ENCODE measurements at regions not wholly inside any gene's neighbourhood (a gene's known extent, or its start where the extent isn't known, plus 50 kb on each side); places are given as distances from the start of the nearest gene placed in this dataset.

DNA sequence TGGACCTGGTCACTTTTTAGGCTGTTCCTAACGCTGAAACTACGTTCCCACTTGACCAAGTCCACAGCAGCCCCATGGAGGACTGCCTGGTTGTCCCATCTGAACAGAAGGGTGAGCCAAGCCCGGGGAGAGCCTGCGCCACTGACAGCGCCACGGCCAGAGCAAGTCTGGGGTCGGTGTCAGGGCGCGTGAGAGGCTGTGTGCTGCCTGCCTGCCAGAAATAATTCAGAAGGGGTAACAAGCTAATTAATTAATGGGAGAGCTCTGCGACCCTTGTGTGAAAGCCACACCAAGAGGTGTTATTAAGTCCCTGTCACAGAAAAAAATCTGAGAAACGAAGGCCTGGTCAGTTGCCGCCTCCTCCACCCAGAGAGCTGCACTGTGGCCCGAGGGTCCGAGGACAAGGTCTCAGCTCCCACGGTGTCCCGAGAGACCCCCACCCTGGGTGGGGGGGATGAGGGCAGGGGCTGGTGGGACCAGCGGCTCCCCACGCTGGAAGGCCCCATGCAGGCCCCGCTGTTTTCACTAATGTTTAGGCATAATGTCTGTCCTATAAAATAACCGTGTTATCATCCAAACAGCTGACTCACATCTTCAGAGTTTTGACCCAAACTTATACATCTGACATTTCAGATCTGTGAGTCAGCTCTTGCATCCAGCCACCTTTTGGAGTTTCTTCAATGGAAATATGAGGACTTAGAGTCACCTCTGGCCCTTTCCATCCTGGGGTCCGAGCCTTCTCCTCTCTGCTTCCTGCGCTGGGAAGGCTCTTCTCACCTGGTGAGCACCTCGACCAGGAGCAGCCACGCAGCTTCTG lies 58.5 kb downstream of the DLL1 start:
- DNase-seq (ENCODE audit: low read depth, low spot score), result no peak

GRCh38 chr6:170231293-170232185 lies 59.3 kb downstream of the DLL1 start:
- no peak for DNase-seq (ENCODE audit: low read depth, low spot score)

- DNase-seq (ENCODE audit: low read depth, low spot score), result no peak
Measured at GRCh38 chr6:170230520-170231292, 60.2 kb downstream of the DLL1 start.

DNA sequence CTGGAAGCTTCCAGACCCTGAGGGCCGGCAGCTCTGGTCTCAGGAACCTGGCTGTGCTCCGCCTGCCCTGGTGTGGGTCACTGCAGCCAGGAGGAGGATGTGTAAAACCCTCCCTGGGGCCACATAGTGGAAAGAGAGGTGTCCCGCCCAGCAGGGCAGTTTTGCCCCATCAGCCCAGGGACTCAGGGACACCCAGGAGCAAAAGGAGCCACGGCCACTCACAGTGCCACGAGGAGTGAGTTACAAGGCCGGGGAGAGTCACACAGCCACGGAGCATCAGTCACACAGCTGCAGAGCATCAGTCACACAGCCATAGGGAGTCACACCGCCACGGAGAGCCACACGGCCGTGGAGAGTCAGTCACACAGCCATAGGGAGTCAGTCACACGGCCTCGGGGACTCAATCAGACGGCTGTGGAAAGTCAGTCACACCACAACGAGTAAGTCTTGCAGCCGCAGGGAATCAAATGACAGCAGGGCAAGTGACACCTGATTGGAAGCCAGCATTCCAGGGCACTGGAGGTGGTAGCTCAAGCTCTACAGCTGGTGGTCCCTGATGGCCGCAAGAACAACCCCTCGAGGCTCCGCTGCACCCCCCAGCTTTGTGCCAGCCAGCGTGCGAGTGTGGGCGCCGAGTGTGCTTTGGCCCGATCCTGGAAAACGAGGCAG lies 60.9 kb downstream of the DLL1 start:
- DNase-seq (ENCODE audit: low read depth, low spot score), result no peak

GRCh38 chr6:170229396-170229795 lies 61.5 kb downstream of the DLL1 start:
- no peak for DNase-seq (ENCODE audit: low read depth, low spot score)

GRCh38 chr6:170228946-170229310 lies 62.0 kb downstream of the DLL1 start:
- DNase-seq (ENCODE audit: low read depth, low spot score), result no peak

GRCh38 chr6:170227996-170228945 lies 62.6 kb downstream of the DLL1 start:
- no peak for DNase-seq (ENCODE audit: low read depth, low spot score)

DNA sequence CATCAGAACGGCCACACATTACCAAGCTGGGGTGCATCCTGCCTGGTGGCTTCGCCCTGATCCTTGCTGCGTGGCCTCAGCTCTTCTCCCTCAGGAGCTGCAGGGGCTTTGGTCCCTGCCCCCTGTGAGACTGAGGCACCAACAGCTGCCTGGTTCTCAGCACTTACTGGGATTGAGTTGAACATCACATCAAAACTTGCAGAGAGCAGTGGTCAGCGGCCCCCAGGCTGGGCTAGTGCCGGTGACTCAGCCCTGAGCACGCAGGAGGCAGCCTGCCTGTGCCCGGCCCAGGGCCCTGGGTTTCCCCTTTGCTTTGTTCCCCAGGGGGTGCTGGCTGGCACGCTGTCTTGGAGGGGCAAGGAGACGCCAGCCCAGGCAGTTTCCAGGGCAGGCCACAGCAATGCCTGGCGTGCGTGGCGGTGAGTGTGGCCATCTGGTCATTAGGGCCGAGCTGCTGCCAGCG lies 63.3 kb downstream of the DLL1 start:
- DNase-seq (ENCODE audit: low read depth, low spot score), result no peak

DNA sequence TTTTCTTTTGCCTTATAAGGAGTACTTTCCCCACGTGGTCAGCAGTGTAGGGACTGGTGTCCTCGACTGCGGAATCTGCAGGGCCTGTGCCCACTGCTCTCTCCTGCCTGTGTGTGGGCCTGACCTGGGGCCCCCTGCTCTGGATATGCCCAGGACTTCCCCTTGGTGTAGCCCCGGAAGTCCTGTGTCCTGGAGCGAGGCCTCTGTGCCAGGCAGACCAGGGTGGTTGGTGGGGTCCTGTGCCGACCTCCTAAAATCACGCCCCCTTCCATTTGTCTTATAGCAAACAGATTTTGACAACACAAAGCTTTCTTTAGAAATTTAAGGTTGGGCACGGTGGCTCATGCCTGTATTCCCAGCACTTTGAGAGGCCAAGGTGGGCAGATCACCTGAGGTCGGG lies 64.2 kb downstream of the DLL1 start:
- no peak for DNase-seq (ENCODE audit: low read depth, low spot score)

- DNase-seq (ENCODE audit: low read depth, low spot score), result no peak
Measured at GRCh38 chr6:170225852-170226417, 64.9 kb downstream of the DLL1 start.

DNA sequence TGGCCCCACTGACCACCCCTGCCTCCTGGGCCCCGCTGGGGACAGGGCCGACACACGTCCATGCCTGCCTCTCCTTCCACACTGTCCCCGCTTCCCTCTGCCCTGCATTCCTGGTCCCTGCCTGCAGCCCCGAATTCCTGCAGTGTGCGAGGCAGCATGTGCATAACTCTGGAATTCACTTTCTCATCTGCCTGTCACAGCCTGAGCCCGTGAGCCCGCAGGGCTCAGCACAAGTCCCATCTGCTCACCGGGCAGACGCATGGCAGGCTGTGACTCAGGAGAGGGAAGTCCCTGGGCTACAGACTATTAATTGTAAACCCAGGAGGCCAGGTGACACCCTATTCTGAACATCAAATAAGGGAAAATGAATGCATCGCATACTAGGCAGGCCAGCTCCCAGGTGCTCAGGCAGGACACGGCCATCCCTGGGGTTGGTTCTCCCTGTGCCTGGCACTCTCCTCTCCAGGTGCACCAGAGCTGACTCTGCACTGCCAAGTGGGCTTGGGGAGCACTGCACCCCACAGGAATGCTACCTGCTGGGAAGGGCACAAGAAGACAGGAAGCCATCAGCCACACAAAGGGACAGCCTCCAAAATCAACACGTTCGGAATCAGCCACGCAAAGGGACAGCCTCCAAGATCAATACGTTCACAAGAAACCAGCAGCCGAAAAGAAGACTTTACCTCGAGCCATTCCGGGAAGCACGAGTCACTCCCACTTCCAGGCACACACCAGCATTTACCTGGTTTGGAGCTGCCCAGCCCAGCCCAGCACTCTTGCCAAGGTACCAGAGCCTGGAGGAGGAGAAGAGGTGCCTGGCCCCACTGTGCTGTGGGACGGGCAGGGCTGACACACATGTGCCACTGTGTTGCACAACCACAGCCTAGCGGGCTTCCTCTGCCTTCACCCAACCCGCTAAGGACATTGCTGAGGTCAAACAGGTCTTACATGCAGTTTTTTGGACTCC lies 65.9 kb downstream of the DLL1 start:
- no peak for DNase-seq (ENCODE audit: low read depth, low spot score)

DNA sequence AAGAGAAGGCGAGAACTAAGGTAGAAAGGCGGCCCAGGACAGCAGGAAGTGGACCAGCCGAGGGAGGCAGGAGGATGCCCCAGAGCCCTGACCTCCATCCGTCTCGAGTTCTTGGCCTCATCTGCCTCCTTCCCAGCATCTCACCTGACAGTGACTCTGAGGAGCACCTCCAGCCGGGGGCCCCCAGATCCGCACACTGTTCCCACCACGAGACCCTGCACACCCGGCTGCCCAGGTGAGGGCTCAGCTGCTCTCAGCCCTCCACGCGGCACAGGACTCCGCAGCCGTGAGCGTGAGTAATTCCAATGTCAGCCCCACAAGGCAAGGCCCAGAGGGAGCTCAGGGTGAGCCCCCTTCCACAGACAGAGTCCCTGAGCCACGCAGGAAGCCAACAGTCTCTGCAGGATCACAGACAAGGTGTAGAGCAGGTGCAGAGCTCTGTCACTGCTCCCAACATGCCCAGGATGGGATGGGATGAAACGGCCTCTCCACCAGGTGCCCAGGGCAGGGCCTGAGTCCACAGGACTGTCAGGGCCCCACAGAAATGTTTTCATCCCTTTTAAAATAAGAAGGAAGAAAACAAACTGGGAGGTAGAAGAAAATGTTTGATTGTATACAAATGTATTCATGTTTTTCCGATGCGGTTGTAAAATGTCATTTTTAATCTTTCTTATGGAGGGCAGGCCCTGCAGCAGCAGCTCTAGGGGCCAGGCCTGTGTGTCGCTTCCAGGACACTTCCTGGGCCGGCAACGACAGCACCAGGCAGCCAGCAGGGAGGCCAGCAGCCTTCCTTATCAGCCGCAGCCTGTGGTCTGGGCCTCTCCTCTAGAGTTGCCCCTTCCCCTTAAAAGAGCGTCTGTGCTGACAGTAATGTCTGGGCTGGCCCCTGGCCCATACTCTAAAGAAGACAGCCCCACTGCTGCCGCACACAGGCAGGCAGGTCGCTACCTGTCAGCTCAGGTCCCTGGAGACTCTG lies 66.9 kb downstream of the DLL1 start:
- DNase-seq (ENCODE audit: low read depth, low spot score), result no peak

GRCh38 chr6:170222498-170223471 lies 68.1 kb downstream of the DLL1 start:
- DNase-seq (ENCODE audit: low read depth, low spot score), result no peak

GRCh38 chr6:170221753-170222400 lies 69.0 kb downstream of the DLL1 start:
- no peak for DNase-seq (ENCODE audit: low read depth, low spot score)

DNA sequence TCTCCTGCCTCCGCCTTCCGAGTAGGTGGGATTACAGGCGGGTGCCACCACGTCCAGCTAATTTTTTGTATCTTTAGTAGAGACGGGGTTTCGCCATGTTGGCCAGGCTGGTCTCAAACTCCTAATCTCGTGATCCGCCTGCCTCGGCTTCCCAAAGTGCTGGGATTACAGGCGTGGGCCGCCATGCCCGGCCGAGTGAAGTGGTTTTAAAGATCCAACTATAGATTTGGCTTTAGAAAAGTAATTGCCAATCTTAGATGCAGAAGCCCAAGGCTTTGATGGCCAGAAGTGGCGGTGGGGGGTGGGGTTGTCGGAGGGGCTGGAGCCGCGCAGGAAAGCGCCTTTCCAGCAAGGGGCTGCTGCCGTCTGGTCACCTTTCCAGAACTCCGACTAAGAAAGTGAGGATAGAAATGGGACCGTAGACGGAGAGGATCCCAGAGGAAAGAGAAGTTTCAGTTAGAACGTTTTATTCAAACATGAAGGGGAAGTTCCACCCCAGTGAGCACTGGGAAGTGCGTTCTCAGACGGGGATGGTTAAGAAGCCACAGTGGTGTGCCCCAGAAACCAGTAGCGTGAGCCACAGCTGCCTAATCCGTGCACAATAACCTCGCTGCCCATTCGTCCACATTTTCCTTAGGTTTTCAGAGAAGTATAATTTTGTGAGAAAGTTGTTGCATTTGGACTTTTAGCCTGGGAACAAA lies 69.7 kb downstream of the DLL1 start:
- DNase-seq (ENCODE audit: low read depth, low spot score), result no peak
